ENCODE measurements at regions not wholly inside any gene's neighbourhood (a gene's known extent, or its start where the extent isn't known, plus 50 kb on each side); places are given as distances from the start of the nearest gene placed in this dataset.

DNA sequence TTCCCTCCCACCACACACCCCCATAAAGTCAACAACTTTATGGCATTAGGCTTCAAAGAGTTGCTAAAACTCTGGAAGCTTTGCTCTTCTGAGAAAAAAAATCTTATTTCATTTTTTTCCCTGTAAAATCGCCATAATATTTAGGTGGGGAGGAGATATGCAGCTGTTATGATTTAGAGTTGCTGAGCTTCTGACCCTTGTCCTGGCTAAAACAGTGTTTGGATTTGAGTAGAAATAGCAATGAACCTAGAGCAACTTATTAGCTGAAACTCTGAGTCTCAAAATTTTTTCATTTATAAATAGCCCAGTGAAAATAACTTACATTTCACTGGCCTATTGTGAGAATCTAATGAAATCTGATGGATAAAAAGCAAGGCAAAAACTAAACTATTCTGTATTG, 482.8 kb upstream of the NFIA start:
- Histone ChIP-seq H3K79me2 (ENCODE audit: insufficient read depth, low read length) (no peaks in the 10 kb centered on the region), H2AFZ (ENCODE audit: low read length) (no peak overlapping the region), H3K14ac (ENCODE audit: insufficient read depth, low read length) (no peak overlapping the region), H3K4ac (ENCODE audit: low read depth, low read length) (no peak overlapping the region), H2BK5ac (ENCODE audit: insufficient read length, low read length) (no peak overlapping the region), H3K9me3 (ENCODE audit: control insufficient read depth, low read depth, low read length) (no peaks in the 10 kb centered on the region), H2BK20ac (ENCODE audit: low read depth, low read length, poor library complexity, severe bottlenecking) (no peak overlapping the region), H3T11ph (ENCODE audit: low read length) (no peak overlapping the region), H3K79me1 (ENCODE audit: insufficient read depth, low read depth, low read length, poor library complexity, severe bottlenecking) (no peaks in the 10 kb centered on the region), H4K20me1 (ENCODE audit: control insufficient read depth, insufficient read depth, insufficient read length) (no peaks in the 10 kb centered on the region), H3K9ac (ENCODE audit: extremely low read depth, insufficient read length, low read length) (no peak overlapping the region), H3K27ac (ENCODE audit: insufficient read length, low read depth, low read length) (no peak overlapping the region), H3K23me2 (ENCODE audit: insufficient read length, low read depth, low read length, poor library complexity, severe bottlenecking) (no peaks in the 10 kb centered on the region), H2BK120ac (ENCODE audit: low read depth, low read length, poor library complexity, severe bottlenecking) (no peak overlapping the region), H3K18ac (ENCODE audit: insufficient read length, low read depth, low read length) (no peak overlapping the region), H3K4me2 (ENCODE audit: insufficient read depth, insufficient read length, low read length) (no peak overlapping the region), H2AK5ac (ENCODE audit: insufficient read length, low read length) (no peak overlapping the region), H4K5ac (ENCODE audit: insufficient read length, low read depth, low read length) (no peak overlapping the region), H3K23ac (ENCODE audit: insufficient read length, low read depth, low read length) (no peak overlapping the region), H4K8ac (replicated peaks; ENCODE audit: insufficient read length, low read depth, low read length) (no peak overlapping the region), H3K56ac (ENCODE audit: insufficient read length, low read depth, low read length) (no peak overlapping the region), H4K91ac (ENCODE audit: insufficient read length, low read depth, low read length) (no peak overlapping the region), H2BK15ac (ENCODE audit: low read depth, low read length) (no peak overlapping the region), H3K4me1 (ENCODE audit: insufficient read depth, low read length) (no peaks in the 10 kb centered on the region), H2BK12ac (ENCODE audit: insufficient read length, low read depth, low read length) (no peak overlapping the region), H3K27me3 (ENCODE audit: insufficient read depth, low read length) (no peaks in the 10 kb centered on the region)
- Mint-ChIP-seq H3K27ac (no peak overlapping the region), H3K4me1 (no peaks in the 10 kb centered on the region), H3K4me3 (no peak overlapping the region), H3K9me3 (peaks cover 10 to 15% of the 10 kb centered on the region in 2 experiments), H3K27me3 (ENCODE audit: low read depth) (no peaks in the 10 kb centered on the region; the same call in 1 of the 2 replicates), H3K36me3 (ENCODE audit: insufficient read depth in 1 of 3, low read depth in 3 of 3) (peaks cover 8 to 18% (median 10%) of the 10 kb centered on the region in 3 experiments)
- TF ChIP-seq, protein P1, sequence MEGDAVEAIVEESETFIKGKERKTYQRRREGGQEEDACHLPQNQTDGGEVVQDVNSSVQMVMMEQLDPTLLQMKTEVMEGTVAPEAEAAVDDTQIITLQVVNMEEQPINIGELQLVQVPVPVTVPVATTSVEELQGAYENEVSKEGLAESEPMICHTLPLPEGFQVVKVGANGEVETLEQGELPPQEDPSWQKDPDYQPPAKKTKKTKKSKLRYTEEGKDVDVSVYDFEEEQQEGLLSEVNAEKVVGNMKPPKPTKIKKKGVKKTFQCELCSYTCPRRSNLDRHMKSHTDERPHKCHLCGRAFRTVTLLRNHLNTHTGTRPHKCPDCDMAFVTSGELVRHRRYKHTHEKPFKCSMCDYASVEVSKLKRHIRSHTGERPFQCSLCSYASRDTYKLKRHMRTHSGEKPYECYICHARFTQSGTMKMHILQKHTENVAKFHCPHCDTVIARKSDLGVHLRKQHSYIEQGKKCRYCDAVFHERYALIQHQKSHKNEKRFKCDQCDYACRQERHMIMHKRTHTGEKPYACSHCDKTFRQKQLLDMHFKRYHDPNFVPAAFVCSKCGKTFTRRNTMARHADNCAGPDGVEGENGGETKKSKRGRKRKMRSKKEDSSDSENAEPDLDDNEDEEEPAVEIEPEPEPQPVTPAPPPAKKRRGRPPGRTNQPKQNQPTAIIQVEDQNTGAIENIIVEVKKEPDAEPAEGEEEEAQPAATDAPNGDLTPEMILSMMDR (conservative IDR thresholded peaks at IDR 0.05): no peak
- no CpG with 5 or more reads among the region's 1 CpG for WGBS (ENCODE audit: extremely low coverage, insufficient read length, low lambda C conversion rate)
- DNase-seq: no peak
